ENCODE measurements at regions not wholly inside any gene's neighbourhood (a gene's known extent, or its start where the extent isn't known, plus 50 kb on each side); places are given as distances from the start of the nearest gene placed in this dataset.

GRCh38 chr9:85427772-85428171 is 314.0 kb downstream of the AGTPBP1 start:
- TF ChIP-seq, protein P1, sequence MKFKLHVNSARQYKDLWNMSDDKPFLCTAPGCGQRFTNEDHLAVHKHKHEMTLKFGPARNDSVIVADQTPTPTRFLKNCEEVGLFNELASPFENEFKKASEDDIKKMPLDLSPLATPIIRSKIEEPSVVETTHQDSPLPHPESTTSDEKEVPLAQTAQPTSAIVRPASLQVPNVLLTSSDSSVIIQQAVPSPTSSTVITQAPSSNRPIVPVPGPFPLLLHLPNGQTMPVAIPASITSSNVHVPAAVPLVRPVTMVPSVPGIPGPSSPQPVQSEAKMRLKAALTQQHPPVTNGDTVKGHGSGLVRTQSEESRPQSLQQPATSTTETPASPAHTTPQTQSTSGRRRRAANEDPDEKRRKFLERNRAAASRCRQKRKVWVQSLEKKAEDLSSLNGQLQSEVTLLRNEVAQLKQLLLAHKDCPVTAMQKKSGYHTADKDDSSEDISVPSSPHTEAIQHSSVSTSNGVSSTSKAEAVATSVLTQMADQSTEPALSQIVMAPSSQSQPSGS (CRISPR knock-in tag; IDR thresholded peaks at IDR 0.05): no peak
- TF ChIP-seq TFAM (CRISPR knock-in tag; conservative IDR thresholded peaks at IDR 0.05) (no peak), TBP (optimal IDR thresholded peaks at IDR 0.05; ENCODE audit: low read depth, low read length) (no peak), CTCF (IDR thresholded peaks at IDR 0.05 in 2 of 3, conservative IDR thresholded peaks at IDR 0.05 in 1 of 3; ENCODE audit: insufficient read depth in 2 of 3, low read depth in 1 of 3, low read length in 3 of 3) (no peak), EP300 (IDR thresholded peaks at IDR 0.05; ENCODE audit: low read length) (no peak), JUN (IDR thresholded peaks at IDR 0.05; ENCODE audit: borderline replicate concordance, low read depth, low read length) (no peak), JUN (CRISPR knock-in tag; IDR thresholded peaks at IDR 0.05; ENCODE audit: borderline replicate concordance) (no peak), ZNF263 (CRISPR knock-in tag; IDR thresholded peaks at IDR 0.05; ENCODE audit: borderline replicate concordance) (no peak), CBFB (CRISPR knock-in tag; IDR thresholded peaks at IDR 0.05) (no peak), ZNF121 (CRISPR knock-in tag; conservative IDR thresholded peaks at IDR 0.05) (no peak), BHLHE40 (IDR thresholded peaks at IDR 0.05; ENCODE audit: low read length) (no peak)
